HCT116 (cell line): ENCODE measurements at regions not wholly inside any gene's neighbourhood (a gene's known extent, or its start where the extent isn't known, plus 50 kb on each side); places are given as distances from the start of the nearest gene placed in this dataset.

Experiments used
- ATAC-seq: fragments of 200-7000 bp; cut with Tn5 transposase; 2 replicates; pipeline ENCODE4 v1.9.1; 2020; ENCODE audit warnings: mild to moderate bottlenecking, moderate library complexity
- BruUV-seq: library from RNA; stranded (reverse); fragments of 400-500 nt; replicated peaks from 2 replicates; lab custom pipeline; 2021; lab: Mats Ljungman, UMichigan
- CTCF ChIA-PET: fragments of 300-600 bp; sonication (Branson Sonifier 250); formaldehyde crosslinking; loops from one replicate; lab custom pipeline; 2021; ENCODE audit warnings: antibody characterized with exemption; lab: Charles Lee
- POLR2A ChIA-PET: fragments of 300-600, 350-600 bp; sonication (Branson Sonifier 250); formaldehyde crosslinking; loops from one replicate; lab custom pipeline; 2021; ENCODE audit warnings: antibody characterized with exemption; lab: Charles Lee
- RAD21 ChIA-PET, 2 experiments: fragments of 300-600 bp; sonication (Branson Sonifier 250); formaldehyde crosslinking; loops; one replicate each; lab custom pipeline; 2023; ENCODE audit warnings: low total read pairs in 2 of 2; ENCODE audit not compliant: uncharacterized antibody in 2 of 2, unreplicated experiment in 2 of 2, low non-redundant PET in 1 of 2; lab: Charles Lee
- DNase-seq: peaks from one replicate; pipeline ENCODE4 v3.0.0-alpha.2; 2010; ENCODE audit warnings: low read depth, low spot score
- H2AFZ ChIP-seq: fragments of 200-600 bp; shearing (Covaris generic), sonication (generic); 2 replicates; pipeline ENCODE4 v1.6.1; 2017; ENCODE audit warnings: low read depth, mixed run types, mixed read lengths, antibody characterized with exemption, low read length; ENCODE audit not compliant: poor library complexity, severe bottlenecking
- H3K27ac ChIP-seq: 2 replicates; pipeline ENCODE4 v1.5.1; 2012; ENCODE audit warnings: low read depth, low read length
- H3K27me3 ChIP-seq: fragments of 200-600 bp; sonication (generic); 2 replicates; pipeline ENCODE4 v1.6.1; 2016; ENCODE audit warnings: mixed run types, low read length, mixed read lengths; ENCODE audit not compliant: insufficient read depth
- H3K36me3 ChIP-seq, 2 experiments: fragments of 200-500 bp in 1 of 2; fragments of 200-600 bp in 1 of 2; sonication (Bioruptor generic) in 1 of 2; sonication (generic) in 1 of 2; 2 replicates each; pipeline versions ENCODE4 v1.5.1 to v1.6.1; 2014 to 2016; ENCODE audit warnings: low read length in 2 of 2, inconsistent platforms in 1 of 2, mixed read lengths in 1 of 2, mixed run types in 1 of 2; ENCODE audit not compliant: insufficient read depth in 2 of 2, control insufficient read depth in 1 of 2
- H3K4me1 ChIP-seq, 2 experiments: fragments of 200-600 bp in 1 of 2; sonication (generic) in 1 of 2; 2 replicates each; pipeline versions ENCODE4 v1.5.1 to v1.6.1; 2012 to 2017; ENCODE audit warnings: low read length in 2 of 2, inconsistent platforms in 1 of 2, mild to moderate bottlenecking in 1 of 2, mixed read lengths in 1 of 2, mixed run types in 1 of 2, moderate library complexity in 1 of 2; ENCODE audit not compliant: insufficient read depth in 2 of 2, control insufficient read depth in 1 of 2
- H3K4me2 ChIP-seq: fragments of 200-600 bp; sonication (generic); 2 replicates; pipeline ENCODE4 v1.6.1; 2017; ENCODE audit warnings: mixed run types, low read length, mixed read lengths
- H3K4me3 ChIP-seq, 2 experiments: fragments of 200-600 bp in 1 of 2; sonication (generic) in 1 of 2; replicated peaks in 1 of 2; 2 replicates each; pipeline ENCODE4 v1.5.1; 2011 to 2016; ENCODE audit warnings: low read length in 2 of 2, control low read depth in 1 of 2, low read depth in 1 of 2, mild to moderate bottlenecking in 1 of 2, mixed read lengths in 1 of 2, mixed run types in 1 of 2
- H3K79me2 ChIP-seq: fragments of 200-600 bp; sonication (generic); 2 replicates; pipeline ENCODE4 v1.6.1; 2017; ENCODE audit warnings: mild to moderate bottlenecking, mixed run types, low read length, moderate library complexity, mixed read lengths; ENCODE audit not compliant: insufficient read depth
- H3K9ac ChIP-seq: fragments of 200-600 bp; sonication (generic); 2 replicates; pipeline ENCODE4 v1.6.1; 2016; ENCODE audit warnings: low read length, mixed read lengths
- H3K9me2 ChIP-seq: fragments of 200-600 bp; sonication (generic), shearing (Covaris generic); 2 replicates; pipeline ENCODE4 v1.6.1; 2017; ENCODE audit warnings: mixed run types, mild to moderate bottlenecking, moderate library complexity; ENCODE audit not compliant: insufficient read depth
- H3K9me3 ChIP-seq, 2 experiments: fragments of 200-500 bp in 1 of 2; fragments of 200-600 bp in 1 of 2; sonication (Bioruptor generic) in 1 of 2; sonication (generic) in 1 of 2; 2 replicates each; pipeline ENCODE4 v1.6.1; 2014 to 2017; ENCODE audit warnings: low read length in 2 of 2, mixed read lengths in 2 of 2, inconsistent platforms in 1 of 2, low read depth in 1 of 2, mild to moderate bottlenecking in 1 of 2, mixed run types in 1 of 2, moderate library complexity in 1 of 2; ENCODE audit not compliant: control insufficient read depth in 1 of 2, insufficient read depth in 1 of 2
- H4K20me1 ChIP-seq: fragments of 200-600 bp; sonication (generic), shearing (Covaris generic); 2 replicates; pipeline ENCODE4 v1.6.1; 2017; ENCODE audit warnings: mixed run types, mild to moderate bottlenecking, moderate library complexity; ENCODE audit not compliant: insufficient read depth
- CBX3 ChIP-seq: IDR thresholded peaks from 2 replicates; pipeline ENCODE4 v1.6.1; 2012; ENCODE audit warnings: low read depth
- CEBPB ChIP-seq: IDR thresholded peaks from 2 replicates; pipeline ENCODE4 v1.6.1; 2012; ENCODE audit warnings: low read depth
- EGR1 ChIP-seq: IDR thresholded peaks from 2 replicates; pipeline ENCODE4 v1.6.1; 2012; ENCODE audit warnings: low read depth
- ELF1 ChIP-seq: IDR thresholded peaks from 2 replicates; pipeline ENCODE4 v1.6.1; 2012; ENCODE audit warnings: low read depth, borderline replicate concordance
- EZH2phosphoT487 ChIP-seq: fragments of 200-600 bp; IDR thresholded peaks from 2 replicates; pipeline ENCODE4 v1.6.1; 2018; ENCODE audit warnings: antibody characterized with exemption, borderline replicate concordance
- FOSL1 ChIP-seq: IDR thresholded peaks from 2 replicates; pipeline ENCODE4 v1.6.1; 2012; ENCODE audit warnings: low read depth
- JUND ChIP-seq: IDR thresholded peaks from 2 replicates; pipeline ENCODE4 v1.6.1; 2012
- POLR2A ChIP-seq: IDR thresholded peaks from 2 replicates; pipeline ENCODE4 v1.7.0; 2011; ENCODE audit warnings: borderline replicate concordance; ENCODE audit not compliant: insufficient read depth, insufficient read length; ENCODE audit errors: extremely low read depth
- POLR2AphosphoS5 ChIP-seq: IDR thresholded peaks from 2 replicates; pipeline ENCODE4 v1.6.1; 2011; ENCODE audit warnings: mild to moderate bottlenecking, low read depth, low read length, moderate library complexity
- RAD21 ChIP-seq: IDR thresholded peaks from 2 replicates; pipeline ENCODE4 v1.6.1; 2012; ENCODE audit warnings: low read depth, mild to moderate bottlenecking
- SRF ChIP-seq: IDR thresholded peaks from 2 replicates; pipeline ENCODE4 v1.6.1; 2012; ENCODE audit warnings: low read depth
- YY1 ChIP-seq: IDR thresholded peaks from 2 replicates; pipeline ENCODE4 v1.6.1; 2011; ENCODE audit warnings: low read length, low read depth, moderate library complexity, mild to moderate bottlenecking; ENCODE audit not compliant: insufficient replicate concordance; ENCODE audit errors: extremely low read depth
- ZNF274 ChIP-seq: fragments of 200-500 bp; sonication (Bioruptor generic); IDR thresholded peaks from 2 replicates; pipeline ENCODE4 v1.6.1; 2014; ENCODE audit warnings: mild to moderate bottlenecking, low read depth, low read length, inconsistent platforms
- intact Hi-C: fragments of 100-400 bp; cut with micrococcal nuclease; formaldehyde crosslinking; loops from 2 replicates; pipeline ENCODE4 v1.10.0; 2022
- TF ChIP-seq, protein P1 (sequence below): IDR thresholded peaks from 2 replicates; pipeline ENCODE4 v1.6.1; 2012; ENCODE audit warnings: low read depth
- TF ChIP-seq, protein P2 (sequence below), 3 experiments: fragments of 200-600 bp in 1 of 3; sonication (generic) in 1 of 3; IDR thresholded peaks in 2 of 3; conservative IDR thresholded peaks in 1 of 3; 2 replicates each; pipeline ENCODE4 v1.5.1; 2012 to 2017; ENCODE audit warnings: low read depth in 2 of 3, low read length in 2 of 3, antibody characterized with exemption in 1 of 3, borderline replicate concordance in 1 of 3, control low read depth in 1 of 3, mild to moderate bottlenecking in 1 of 3, mixed read lengths in 1 of 3, mixed run types in 1 of 3, moderate library complexity in 1 of 3; ENCODE audit not compliant: insufficient read depth in 1 of 3

DNA sequence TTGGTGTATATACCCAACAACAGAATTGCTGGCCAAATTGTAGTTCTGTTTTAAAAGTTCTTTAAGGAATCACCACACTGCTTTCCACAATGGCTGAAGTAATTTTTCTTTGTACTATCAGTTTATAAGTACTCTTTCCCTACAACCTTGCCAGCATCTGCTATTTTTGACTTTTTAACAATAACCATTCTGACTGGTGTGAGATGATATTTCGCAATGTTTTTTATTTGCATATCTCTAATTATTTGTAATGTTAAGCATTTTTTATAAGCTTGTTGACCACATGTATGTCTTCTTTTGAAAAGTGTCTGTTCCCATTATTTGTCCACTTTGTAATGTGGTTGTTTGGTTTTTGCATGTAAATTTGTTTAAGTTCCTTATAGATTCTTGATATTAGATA, 509.9 kb upstream of the POU3F4 start:
- H3K4me1 ChIP-seq, result no peaks in the 10 kb centered on the region
- RAD21 ChIA-PET, result no interaction called here
- no peak for TF ChIP-seq CEBPB
- TF ChIP-seq, all 23 proteins: peak for 0
- intact Hi-C loops, result no loop called here
- ATAC-seq (no peak), DNase-seq (no peak)
- Histone ChIP-seq H2AFZ (no peak overlapping the region), H3K9ac (no peak overlapping the region), H3K9me2 (no peaks in the 10 kb centered on the region), H3K9me3 (no peaks in the 10 kb centered on the region), H3K27ac (no peak overlapping the region), H4K20me1 (no peaks in the 10 kb centered on the region), H3K4me2 (no peak overlapping the region), H3K27me3 (no peaks in the 10 kb centered on the region), H3K36me3 (no peaks in the 10 kb centered on the region), H3K4me3 (no peak overlapping the region), H3K79me2 (no peaks in the 10 kb centered on the region)
- POLR2A ChIA-PET, result no interaction called here
- no TSS peak for BruUV-seq
- CTCF ChIA-PET, result no interaction called here

DNA sequence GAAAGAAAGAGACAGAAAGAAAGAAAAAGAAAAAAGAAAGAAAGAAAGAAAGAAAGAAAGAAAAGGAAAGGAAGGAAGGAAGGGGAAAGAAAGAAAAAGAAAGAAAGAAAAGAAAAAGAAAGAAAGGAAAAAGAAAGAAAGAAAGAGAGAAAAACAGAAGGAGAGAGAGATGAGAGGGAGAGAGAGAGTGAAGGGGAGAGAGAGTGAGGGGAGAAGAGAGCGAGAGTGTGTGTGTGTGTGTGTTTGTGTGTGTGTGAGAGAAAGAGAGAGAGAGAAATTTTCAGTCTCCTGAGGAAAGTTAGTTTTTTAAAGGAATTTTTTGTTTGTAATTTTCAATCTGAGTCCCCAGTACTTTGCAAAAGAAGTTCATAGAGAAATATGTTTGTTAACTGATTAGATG, 504.1 kb upstream of the POU3F4 start:
- TF ChIP-seq ELF1, result no peak
- TF ChIP-seq EGR1, result no peak
- TF ChIP-seq, protein P1, sequence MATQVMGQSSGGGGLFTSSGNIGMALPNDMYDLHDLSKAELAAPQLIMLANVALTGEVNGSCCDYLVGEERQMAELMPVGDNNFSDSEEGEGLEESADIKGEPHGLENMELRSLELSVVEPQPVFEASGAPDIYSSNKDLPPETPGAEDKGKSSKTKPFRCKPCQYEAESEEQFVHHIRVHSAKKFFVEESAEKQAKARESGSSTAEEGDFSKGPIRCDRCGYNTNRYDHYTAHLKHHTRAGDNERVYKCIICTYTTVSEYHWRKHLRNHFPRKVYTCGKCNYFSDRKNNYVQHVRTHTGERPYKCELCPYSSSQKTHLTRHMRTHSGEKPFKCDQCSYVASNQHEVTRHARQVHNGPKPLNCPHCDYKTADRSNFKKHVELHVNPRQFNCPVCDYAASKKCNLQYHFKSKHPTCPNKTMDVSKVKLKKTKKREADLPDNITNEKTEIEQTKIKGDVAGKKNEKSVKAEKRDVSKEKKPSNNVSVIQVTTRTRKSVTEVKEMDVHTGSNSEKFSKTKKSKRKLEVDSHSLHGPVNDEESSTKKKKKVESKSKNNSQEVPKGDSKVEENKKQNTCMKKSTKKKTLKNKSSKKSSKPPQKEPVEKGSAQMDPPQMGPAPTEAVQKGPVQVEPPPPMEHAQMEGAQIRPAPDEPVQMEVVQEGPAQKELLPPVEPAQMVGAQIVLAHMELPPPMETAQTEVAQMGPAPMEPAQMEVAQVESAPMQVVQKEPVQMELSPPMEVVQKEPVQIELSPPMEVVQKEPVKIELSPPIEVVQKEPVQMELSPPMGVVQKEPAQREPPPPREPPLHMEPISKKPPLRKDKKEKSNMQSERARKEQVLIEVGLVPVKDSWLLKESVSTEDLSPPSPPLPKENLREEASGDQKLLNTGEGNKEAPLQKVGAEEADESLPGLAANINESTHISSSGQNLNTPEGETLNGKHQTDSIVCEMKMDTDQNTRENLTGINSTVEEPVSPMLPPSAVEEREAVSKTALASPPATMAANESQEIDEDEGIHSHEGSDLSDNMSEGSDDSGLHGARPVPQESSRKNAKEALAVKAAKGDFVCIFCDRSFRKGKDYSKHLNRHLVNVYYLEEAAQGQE, result no peak
- no peak for TF ChIP-seq POLR2AphosphoS5
- TF ChIP-seq JUND, result no peak
- TF ChIP-seq FOSL1, result no peak
- TF ChIP-seq POLR2A, result no peak
- no peak for TF ChIP-seq CBX3
- TF ChIP-seq EZH2phosphoT487, result no peak
- TF ChIP-seq ZNF274, result no peak
- TF ChIP-seq, protein P2, sequence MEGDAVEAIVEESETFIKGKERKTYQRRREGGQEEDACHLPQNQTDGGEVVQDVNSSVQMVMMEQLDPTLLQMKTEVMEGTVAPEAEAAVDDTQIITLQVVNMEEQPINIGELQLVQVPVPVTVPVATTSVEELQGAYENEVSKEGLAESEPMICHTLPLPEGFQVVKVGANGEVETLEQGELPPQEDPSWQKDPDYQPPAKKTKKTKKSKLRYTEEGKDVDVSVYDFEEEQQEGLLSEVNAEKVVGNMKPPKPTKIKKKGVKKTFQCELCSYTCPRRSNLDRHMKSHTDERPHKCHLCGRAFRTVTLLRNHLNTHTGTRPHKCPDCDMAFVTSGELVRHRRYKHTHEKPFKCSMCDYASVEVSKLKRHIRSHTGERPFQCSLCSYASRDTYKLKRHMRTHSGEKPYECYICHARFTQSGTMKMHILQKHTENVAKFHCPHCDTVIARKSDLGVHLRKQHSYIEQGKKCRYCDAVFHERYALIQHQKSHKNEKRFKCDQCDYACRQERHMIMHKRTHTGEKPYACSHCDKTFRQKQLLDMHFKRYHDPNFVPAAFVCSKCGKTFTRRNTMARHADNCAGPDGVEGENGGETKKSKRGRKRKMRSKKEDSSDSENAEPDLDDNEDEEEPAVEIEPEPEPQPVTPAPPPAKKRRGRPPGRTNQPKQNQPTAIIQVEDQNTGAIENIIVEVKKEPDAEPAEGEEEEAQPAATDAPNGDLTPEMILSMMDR (IDR thresholded peaks at IDR 0.05 in 2 of 3, conservative IDR thresholded peaks at IDR 0.05 in 1 of 3; ENCODE audit: borderline replicate concordance in 1 of 3, insufficient read depth in 1 of 3, low read depth in 2 of 3, low read length in 2 of 3), result no peak
- no peak for TF ChIP-seq YY1
- TF ChIP-seq SRF, result no peak
- no peak for TF ChIP-seq RAD21
- TF ChIP-seq, all 23 proteins: peak for 0
- RAD21 ChIA-PET, result no interaction called here
- CTCF ChIA-PET, result no interaction called here
- H3K9me3 ChIP-seq, result no peaks in the 10 kb centered on the region
- no peaks in the 10 kb centered on the region for H3K36me3 ChIP-seq
- H3K4me3 ChIP-seq, result no peak overlapping the region
- no peaks in the 10 kb centered on the region for H3K4me1 ChIP-seq
- no peak overlapping the region for H3K4me2 ChIP-seq
- H2AFZ ChIP-seq, result no peak overlapping the region
- POLR2A ChIA-PET, result no interaction called here
- ATAC-seq (no peak), DNase-seq (no peak)
- no peak overlapping the region for H3K27ac ChIP-seq
- no peaks in the 10 kb centered on the region for H3K79me2 ChIP-seq
- BruUV-seq, result no TSS peak
- intact Hi-C loops, result no loop called here
- no peak overlapping the region for H3K9ac ChIP-seq
- no peaks in the 10 kb centered on the region for H3K27me3 ChIP-seq
- no peaks in the 10 kb centered on the region for H3K9me2 ChIP-seq
- H4K20me1 ChIP-seq, result no peaks in the 10 kb centered on the region
